SH-SY5Y (cell line): ENCODE measurements at regions not wholly inside any gene's neighbourhood (a gene's known extent, or its start where the extent isn't known, plus 50 kb on each side); places are given as distances from the start of the nearest gene placed in this dataset.

ENCODE experiments used
- GATA2 ChIP-seq: IDR thresholded peaks from 2 replicates; pipeline ENCODE4 v1.6.1; 2011; ENCODE audit warnings: mild to moderate bottlenecking, low read depth, low read length
- GATA3 ChIP-seq: IDR thresholded peaks from 2 replicates; pipeline ENCODE4 v1.6.1; 2011; ENCODE audit warnings: low read depth, mild to moderate bottlenecking, low read length, moderate library complexity

GRCh38 chr14:71780822-71781221, 151.4 kb upstream of the RGS6 start:
- TF ChIP-seq GATA2 (no peak), GATA3 (no peak)
